MCF 10A (cell line): ENCODE measurements at regions not wholly inside any gene's neighbourhood (a gene's known extent, or its start where the extent isn't known, plus 50 kb on each side); places are given as distances from the start of the nearest gene placed in this dataset.

Source experiments
- BruUV-seq: library from RNA; stranded (reverse); fragments of 400-500 nt; replicated peaks from 2 replicates; lab custom pipeline; 2021; lab: Mats Ljungman, UMichigan
- CTCF ChIA-PET: fragments of 300-600 bp; sonication (Branson Sonifier 250); formaldehyde crosslinking; extraction: SDS; loops from one replicate; lab custom pipeline; 2021; ENCODE audit warnings: antibody characterized with exemption, inconsistent platforms; lab: Yijun Ruan, JAX
- POLR2A ChIA-PET: fragments of 300-600, 350-650 bp; sonication (Branson Sonifier 250); formaldehyde crosslinking; extraction: SDS; loops from one replicate; lab custom pipeline; 2020; ENCODE audit warnings: antibody characterized with exemption, inconsistent platforms; lab: Yijun Ruan, JAX
- DNase-seq: peaks from one replicate; pipeline ENCODE4 v3.0.0-alpha.2; 2018; ENCODE audit not compliant: unreplicated experiment
- H3K27ac Mint-ChIP-seq: one replicate; pipeline ENCODE4 v1.8.0; 2022; ENCODE audit warnings: mild to moderate bottlenecking, low read depth, mixed read lengths; ENCODE audit not compliant: unreplicated experiment
- H3K27me3 Mint-ChIP-seq: one replicate; pipeline ENCODE4 v1.8.0; 2022; ENCODE audit warnings: mixed read lengths; ENCODE audit not compliant: insufficient read depth, unreplicated experiment
- H3K36me3 Mint-ChIP-seq: one replicate; pipeline ENCODE4 v1.8.0; 2022; ENCODE audit warnings: mild to moderate bottlenecking, moderate library complexity, mixed read lengths; ENCODE audit not compliant: insufficient read depth, unreplicated experiment
- H3K4me1 Mint-ChIP-seq: one replicate; pipeline ENCODE4 v1.8.0; 2022; ENCODE audit warnings: mixed read lengths; ENCODE audit not compliant: insufficient read depth, unreplicated experiment
- H3K4me3 Mint-ChIP-seq: one replicate; pipeline ENCODE4 v1.8.0; 2022; ENCODE audit warnings: mild to moderate bottlenecking, moderate library complexity, mixed read lengths; ENCODE audit not compliant: unreplicated experiment
- H3K9me3 Mint-ChIP-seq: one replicate; pipeline ENCODE4 v1.8.0; 2022; ENCODE audit warnings: mixed read lengths; ENCODE audit not compliant: unreplicated experiment
- CTCF ChIP-seq: fragments of 200-600 bp; IDR thresholded peaks from one replicate; pipeline ENCODE4 v1.8.0; 2022; ENCODE audit warnings: antibody characterized with exemption, mild to moderate bottlenecking; ENCODE audit not compliant: unreplicated experiment
- intact Hi-C: fragments of 100-400 bp; cut with micrococcal nuclease; formaldehyde crosslinking; loops from 2 replicates; pipeline ENCODE4 v1.14.1; 2022

- no peaks in the 10 kb centered on the region for H3K36me3 Mint-ChIP-seq
- H3K9me3 Mint-ChIP-seq = no peaks in the 10 kb centered on the region
- no peak for DNase-seq
- TF ChIP-seq CTCF = no peak
- no peak overlapping the region for H3K27ac Mint-ChIP-seq
- no peak overlapping the region for H3K4me3 Mint-ChIP-seq
- H3K27me3 Mint-ChIP-seq = no peaks in the 10 kb centered on the region
- no TSS peak for BruUV-seq
- intact Hi-C loops = no loop called here
- H3K4me1 Mint-ChIP-seq = peaks cover 6% of the 10 kb centered on the region
- ChIA-PET CTCF (no interaction called here), POLR2A (no interaction called here)
Measured at GRCh38 chr5:112016980-112017379, 260.0 kb upstream of the NREP start.

GRCh38 chr5:112014783-112015395 is 257.9 kb upstream of the NREP start:
- Mint-ChIP-seq H3K27me3 (no peaks in the 10 kb centered on the region), H3K4me1 (peaks cover 6% of the 10 kb centered on the region), H3K4me3 (no peak overlapping the region), H3K27ac (no peak overlapping the region), H3K36me3 (no peaks in the 10 kb centered on the region), H3K9me3 (no peaks in the 10 kb centered on the region)
- DNase-seq = no peak
- TF ChIP-seq CTCF = no peak
- ChIA-PET POLR2A (interaction anchor here (1.1 kb wide), 1 partner anchor 55 kb away, joined by 4 read pairs; no protein-coding TSS in a partner anchor), CTCF (no interaction called here)
- no TSS peak for BruUV-seq
- intact Hi-C loops = no loop called here

- H3K27me3 Mint-ChIP-seq = no peaks in the 10 kb centered on the region
- DNase-seq = no peak
- no peak overlapping the region for H3K27ac Mint-ChIP-seq
- H3K4me1 Mint-ChIP-seq = peaks cover 6% of the 10 kb centered on the region
- intact Hi-C loops = no loop called here
- H3K9me3 Mint-ChIP-seq = no peaks in the 10 kb centered on the region
- no peak overlapping the region for H3K4me3 Mint-ChIP-seq
- ChIA-PET CTCF (interaction anchor here (0.6 kb wide), 1 partner anchor 11 kb away, joined by 4 read pairs; no protein-coding TSS in a partner anchor), POLR2A (no interaction called here)
- no peak for TF ChIP-seq CTCF
- BruUV-seq = no TSS peak
- no peaks in the 10 kb centered on the region for H3K36me3 Mint-ChIP-seq
Measured at GRCh38 chr5:112013660-112014059, 256.7 kb upstream of the NREP start.

GRCh38 chr5:112012104-112012503 is 255.1 kb upstream of the NREP start:
- Mint-ChIP-seq H3K4me3 (no peak overlapping the region), H3K27ac (no peak overlapping the region)
- POLR2A ChIA-PET = no interaction called here

More at GRCh38 chr5:112012104-112012503, 255.1 kb upstream of the NREP start:
- CTCF ChIA-PET = no interaction called here
- H3K27me3 Mint-ChIP-seq = no peaks in the 10 kb centered on the region
- BruUV-seq = no TSS peak
- no peak for TF ChIP-seq CTCF
- DNase-seq = no peak
- intact Hi-C loops = no loop called here
- no peaks in the 10 kb centered on the region for H3K9me3 Mint-ChIP-seq
- H3K36me3 Mint-ChIP-seq = no peaks in the 10 kb centered on the region
- peaks cover 6% of the 10 kb centered on the region for H3K4me1 Mint-ChIP-seq
